ENCODE measurements at regions not wholly inside any gene's neighbourhood (a gene's known extent, or its start where the extent isn't known, plus 50 kb on each side); places are given as distances from the start of the nearest gene placed in this dataset.

- Mint-ChIP-seq H3K9me3 (ENCODE audit: low read depth, unreplicated experiment) (no peaks in the 10 kb centered on the region), H3K4me3 (ENCODE audit: low read depth, unreplicated experiment) (no peak overlapping the region)
Measured at GRCh38 chr1:182189535-182190066, 128.1 kb upstream of the ZNF648 start.

DNA sequence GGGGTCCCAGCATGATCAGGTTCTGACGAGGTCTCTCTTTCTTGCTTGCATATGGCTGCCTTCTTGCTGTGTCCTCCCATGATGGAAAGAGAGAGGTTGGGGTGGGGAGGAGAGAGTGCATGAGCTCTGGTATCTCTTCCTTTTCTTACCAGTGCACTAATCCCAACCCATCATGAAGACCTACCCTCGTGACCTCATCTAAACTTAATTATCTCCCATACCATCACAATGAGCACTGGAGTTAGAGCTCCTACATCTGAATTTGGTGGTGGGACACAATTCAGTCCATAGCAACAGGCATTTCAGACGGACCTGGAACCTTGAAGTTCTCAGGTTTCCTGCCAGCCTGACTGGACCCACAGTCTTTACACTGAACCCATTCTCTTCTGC, 125.2 kb upstream of the ZNF648 start:
- TF ChIP-seq, protein P1, sequence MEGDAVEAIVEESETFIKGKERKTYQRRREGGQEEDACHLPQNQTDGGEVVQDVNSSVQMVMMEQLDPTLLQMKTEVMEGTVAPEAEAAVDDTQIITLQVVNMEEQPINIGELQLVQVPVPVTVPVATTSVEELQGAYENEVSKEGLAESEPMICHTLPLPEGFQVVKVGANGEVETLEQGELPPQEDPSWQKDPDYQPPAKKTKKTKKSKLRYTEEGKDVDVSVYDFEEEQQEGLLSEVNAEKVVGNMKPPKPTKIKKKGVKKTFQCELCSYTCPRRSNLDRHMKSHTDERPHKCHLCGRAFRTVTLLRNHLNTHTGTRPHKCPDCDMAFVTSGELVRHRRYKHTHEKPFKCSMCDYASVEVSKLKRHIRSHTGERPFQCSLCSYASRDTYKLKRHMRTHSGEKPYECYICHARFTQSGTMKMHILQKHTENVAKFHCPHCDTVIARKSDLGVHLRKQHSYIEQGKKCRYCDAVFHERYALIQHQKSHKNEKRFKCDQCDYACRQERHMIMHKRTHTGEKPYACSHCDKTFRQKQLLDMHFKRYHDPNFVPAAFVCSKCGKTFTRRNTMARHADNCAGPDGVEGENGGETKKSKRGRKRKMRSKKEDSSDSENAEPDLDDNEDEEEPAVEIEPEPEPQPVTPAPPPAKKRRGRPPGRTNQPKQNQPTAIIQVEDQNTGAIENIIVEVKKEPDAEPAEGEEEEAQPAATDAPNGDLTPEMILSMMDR (IDR thresholded peaks at IDR 0.05; ENCODE audit: unreplicated experiment): no peak
- CTCF ChIA-PET: interaction anchor here (0.9 to 1.0 kb wide), 2 partner anchors 44 to 210 kb away, joined by 3 to 7 read pairs; no protein-coding TSS in a partner anchor
- no TSS peak for BruUV-seq (replicated peaks)
- peaks cover 41% of the 10 kb centered on the region for H3K4me1 Mint-ChIP-seq (ENCODE audit: low read depth, unreplicated experiment)
- H3K9me3 Mint-ChIP-seq (ENCODE audit: low read depth, unreplicated experiment): peaks cover 4% of the 10 kb centered on the region
- no peak for DNase-seq
- H3K27ac Mint-ChIP-seq (ENCODE audit: unreplicated experiment): no peak overlapping the region
- H3K27me3 Mint-ChIP-seq (ENCODE audit: unreplicated experiment): no peaks in the 10 kb centered on the region
- no peak overlapping the region for H3K4me3 Mint-ChIP-seq (ENCODE audit: low read depth, unreplicated experiment)
- intact Hi-C loops (cut with micrococcal nuclease; ENCODE audit: unreplicated experiment): loop anchor here (2.0 kb wide), 1 partner anchor 44 kb away; no protein-coding TSS in a partner anchor
- H3K36me3 Mint-ChIP-seq (ENCODE audit: insufficient read depth, unreplicated experiment): no peaks in the 10 kb centered on the region

More at GRCh38 chr1:182189535-182190066, 128.1 kb upstream of the ZNF648 start:
- intact Hi-C loops (cut with micrococcal nuclease; ENCODE audit: unreplicated experiment): no loop called here
- Mint-ChIP-seq H3K27me3 (ENCODE audit: unreplicated experiment) (no peaks in the 10 kb centered on the region), H3K27ac (ENCODE audit: unreplicated experiment) (no peak overlapping the region), H3K36me3 (ENCODE audit: insufficient read depth, unreplicated experiment) (no peaks in the 10 kb centered on the region), H3K4me1 (ENCODE audit: low read depth, unreplicated experiment) (peaks cover 22% of the 10 kb centered on the region)
- no TSS peak for BruUV-seq (replicated peaks)
- DNase-seq: no peak
- CTCF ChIA-PET: no interaction called here
- TF ChIP-seq, protein P1 (IDR thresholded peaks at IDR 0.05; ENCODE audit: unreplicated experiment): no peak

DNA sequence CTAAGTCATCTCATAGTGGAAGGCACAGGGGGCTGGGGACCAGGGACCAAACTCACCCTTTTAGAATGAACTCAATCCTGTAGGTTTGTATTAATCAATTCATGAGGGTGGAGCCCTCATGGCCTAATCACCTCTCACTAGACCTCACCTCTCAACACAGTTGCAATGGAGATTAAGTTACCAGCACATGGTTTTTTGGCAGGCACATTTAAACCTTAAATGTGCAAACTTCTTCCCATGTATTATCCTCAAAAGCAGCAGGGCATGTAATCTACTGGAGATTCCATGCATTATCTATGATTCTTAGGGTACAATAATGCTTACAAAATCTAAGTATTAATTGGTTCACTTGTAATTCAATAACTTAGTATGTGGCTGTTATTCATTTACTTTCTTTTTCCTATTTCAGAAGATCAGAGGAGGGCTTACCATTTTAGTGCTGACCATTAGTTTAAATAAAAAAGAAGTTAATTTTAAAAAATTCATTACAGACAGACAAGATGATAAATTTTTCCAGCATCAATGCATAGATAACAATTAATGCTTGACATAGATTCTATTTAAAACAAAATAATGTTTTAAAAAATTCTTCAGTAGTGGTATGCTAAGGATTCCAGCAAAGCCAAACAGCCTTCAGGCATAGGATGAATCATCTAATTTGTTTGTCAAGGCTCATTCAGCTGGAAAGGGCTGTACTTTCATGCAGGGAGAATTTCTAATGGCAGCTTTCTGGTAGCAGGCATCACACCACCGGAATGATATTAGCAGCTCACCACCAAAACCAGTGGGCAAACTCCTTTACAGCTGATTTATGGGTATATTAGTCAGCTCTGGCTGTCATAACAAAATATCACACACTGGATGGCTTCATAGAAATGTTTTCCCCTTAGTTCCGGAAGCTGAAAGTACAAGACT, 124.6 kb upstream of the ZNF648 start:
- Mint-ChIP-seq H3K27ac (ENCODE audit: unreplicated experiment) (no peak overlapping the region), H3K36me3 (ENCODE audit: insufficient read depth, unreplicated experiment) (peaks cover 5% of the 10 kb centered on the region), H3K27me3 (ENCODE audit: unreplicated experiment) (no peaks in the 10 kb centered on the region), H3K4me3 (ENCODE audit: low read depth, unreplicated experiment) (no peak overlapping the region), H3K9me3 (ENCODE audit: low read depth, unreplicated experiment) (peaks cover 4% of the 10 kb centered on the region), H3K4me1 (ENCODE audit: low read depth, unreplicated experiment) (peaks cover 48% of the 10 kb centered on the region)
- DNase-seq: peak; percentile 37
- intact Hi-C loops (cut with micrococcal nuclease; ENCODE audit: unreplicated experiment): loop anchor here (2.0 kb wide), 1 partner anchor 43 kb away; no protein-coding TSS in a partner anchor
- TF ChIP-seq, protein P1 (IDR thresholded peaks at IDR 0.05; ENCODE audit: unreplicated experiment): no peak
- CTCF ChIA-PET: interaction anchor here (0.6 to 1.0 kb wide), 4 partner anchors 43 to 211 kb away, joined by 3 to 7 read pairs (median 3); no protein-coding TSS in a partner anchor
- BruUV-seq (replicated peaks): no TSS peak

GRCh38 chr1:182185136-182185535, 123.6 kb upstream of the ZNF648 start:
- no TSS peak for BruUV-seq (replicated peaks)
- peaks cover 7% of the 10 kb centered on the region for H3K36me3 Mint-ChIP-seq (ENCODE audit: insufficient read depth, unreplicated experiment)
- H3K9me3 Mint-ChIP-seq (ENCODE audit: low read depth, unreplicated experiment): peaks cover 4% of the 10 kb centered on the region
- intact Hi-C loops (cut with micrococcal nuclease; ENCODE audit: unreplicated experiment): no loop called here
- no peak for DNase-seq
- H3K4me3 Mint-ChIP-seq (ENCODE audit: low read depth, unreplicated experiment): no peak overlapping the region
- CTCF ChIA-PET: no interaction called here
- peaks cover 53% of the 10 kb centered on the region for H3K4me1 Mint-ChIP-seq (ENCODE audit: low read depth, unreplicated experiment)
- no peaks in the 10 kb centered on the region for H3K27me3 Mint-ChIP-seq (ENCODE audit: unreplicated experiment)
- no peak overlapping the region for H3K27ac Mint-ChIP-seq (ENCODE audit: unreplicated experiment)
- TF ChIP-seq, protein P1 (IDR thresholded peaks at IDR 0.05; ENCODE audit: unreplicated experiment): no peak

All from Calu3 (cell line).